Fibroblast of lung (primary cell): ENCODE measurements at regions not wholly inside any gene's neighbourhood (a gene's known extent, or its start where the extent isn't known, plus 50 kb on each side); places are given as distances from the start of the nearest gene placed in this dataset.

ENCODE experiments used
- DNase-seq, 2 donors: peaks; one replicate each; pipeline versions ENCODE4 v3.0.0 to v3.0.0-alpha.2; 2010; ENCODE audit warnings: low read depth in 2 of 2
- H2AFZ ChIP-seq: 2 replicates; pipeline ENCODE4 v1.5.1; 2012; ENCODE audit warnings: low read length, control low read depth, inconsistent platforms
- H3K27ac ChIP-seq: 2 replicates; pipeline ENCODE4 v1.5.1; 2011; ENCODE audit warnings: low read length, control low read depth; ENCODE audit not compliant: insufficient read depth
- H3K27me3 ChIP-seq: 2 replicates; pipeline ENCODE4 v1.5.1; 2011; ENCODE audit warnings: mild to moderate bottlenecking, low read length; ENCODE audit not compliant: control insufficient read depth, insufficient read depth
- H3K36me3 ChIP-seq: 2 replicates; pipeline ENCODE4 v1.5.1; 2011; ENCODE audit warnings: low read length; ENCODE audit not compliant: control insufficient read depth, insufficient read depth
- H3K4me1 ChIP-seq: 2 replicates; pipeline ENCODE4 v1.5.1; 2011; ENCODE audit warnings: low read length; ENCODE audit not compliant: control insufficient read depth, insufficient read depth; ENCODE audit errors: extremely low read depth
- H3K4me2 ChIP-seq: 2 replicates; pipeline ENCODE4 v1.5.1; 2011; ENCODE audit warnings: low read length, control low read depth; ENCODE audit not compliant: insufficient read depth; ENCODE audit errors: extremely low read depth
- H3K4me3 ChIP-seq, 4 experiments: fragments of 200-600 bp in 1 of 4; sonication (generic) in 1 of 4; replicated peaks in 1 of 4; 2 replicates each; pipeline ENCODE4 v1.5.1; 2011 to 2016; ENCODE audit warnings: low read length in 4 of 4, low read depth in 3 of 4, mild to moderate bottlenecking in 3 of 4, control low read depth in 2 of 4, inconsistent platforms in 1 of 4, mixed read lengths in 1 of 4; ENCODE audit not compliant: insufficient read depth in 1 of 4; ENCODE audit errors: control extremely low read depth in 1 of 4
- H3K79me2 ChIP-seq: 2 replicates; pipeline ENCODE4 v1.5.1; 2012; ENCODE audit warnings: mild to moderate bottlenecking, low read length, inconsistent platforms; ENCODE audit not compliant: control insufficient read depth, insufficient read depth
- H3K9ac ChIP-seq: 2 replicates; pipeline ENCODE4 v1.5.1; 2011; ENCODE audit warnings: mild to moderate bottlenecking, low read length, control low read depth; ENCODE audit not compliant: insufficient read depth
- H3K9me3 ChIP-seq: 2 replicates; pipeline ENCODE4 v1.5.1; 2012; ENCODE audit warnings: low read depth, low read length; ENCODE audit not compliant: control insufficient read depth, insufficient read depth
- H4K20me1 ChIP-seq: 2 replicates; pipeline ENCODE4 v1.5.1; 2011; ENCODE audit warnings: low read length; ENCODE audit not compliant: control insufficient read depth, insufficient read depth; ENCODE audit errors: extremely low read depth
- EZH2 ChIP-seq: IDR thresholded peaks from 2 replicates; pipeline ENCODE4 v1.5.1; 2012; ENCODE audit warnings: low read length, control low read depth, mild to moderate bottlenecking; ENCODE audit errors: missing control alignments
- TF ChIP-seq, protein P1 (sequence below), 2 donors: IDR thresholded peaks in 1 of 2; conservative IDR thresholded peaks in 1 of 2; 1 replicate in 1 of 2; 2 replicates in 1 of 2; pipeline ENCODE4 v1.5.1; 2011 to 2012; ENCODE audit warnings: low read length in 2 of 2, control low read depth in 1 of 2, inconsistent platforms in 1 of 2, low read depth in 1 of 2, mild to moderate bottlenecking in 1 of 2

DNA sequence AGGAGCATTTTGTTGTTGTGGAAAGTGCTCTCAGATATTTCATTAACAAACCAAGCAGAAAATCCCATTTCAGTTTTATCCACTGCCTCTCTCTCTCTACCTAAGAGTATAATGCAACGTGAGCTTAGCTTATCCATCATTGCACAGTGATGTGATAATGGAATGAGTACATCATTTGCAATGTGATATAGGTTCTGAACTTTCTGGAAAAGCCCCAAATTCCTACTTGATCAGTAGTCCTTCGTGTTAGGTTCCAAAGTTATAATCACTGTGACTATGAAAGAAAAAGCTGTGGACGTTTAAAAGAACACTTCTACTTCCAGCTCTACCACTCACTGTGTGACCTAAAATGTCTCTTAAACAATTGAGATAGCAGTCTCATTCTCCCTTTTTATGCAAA lies 76.4 kb upstream of the PRMT6 start:
- Histone ChIP-seq H3K27ac (no peak overlapping the region), H3K27me3 (no peaks in the 10 kb centered on the region), H2AFZ (no peak overlapping the region), H3K4me3 (no peak overlapping the region), H3K79me2 (no peaks in the 10 kb centered on the region), H3K9me3 (no peaks in the 10 kb centered on the region), H3K4me1 (no peaks in the 10 kb centered on the region), H3K9ac (no peak overlapping the region), H3K4me2 (no peak overlapping the region), H4K20me1 (no peaks in the 10 kb centered on the region), H3K36me3 (no peaks in the 10 kb centered on the region)
- DNase-seq = peak in 1 of 2 donors; percentile 5
- TF ChIP-seq, protein P1, sequence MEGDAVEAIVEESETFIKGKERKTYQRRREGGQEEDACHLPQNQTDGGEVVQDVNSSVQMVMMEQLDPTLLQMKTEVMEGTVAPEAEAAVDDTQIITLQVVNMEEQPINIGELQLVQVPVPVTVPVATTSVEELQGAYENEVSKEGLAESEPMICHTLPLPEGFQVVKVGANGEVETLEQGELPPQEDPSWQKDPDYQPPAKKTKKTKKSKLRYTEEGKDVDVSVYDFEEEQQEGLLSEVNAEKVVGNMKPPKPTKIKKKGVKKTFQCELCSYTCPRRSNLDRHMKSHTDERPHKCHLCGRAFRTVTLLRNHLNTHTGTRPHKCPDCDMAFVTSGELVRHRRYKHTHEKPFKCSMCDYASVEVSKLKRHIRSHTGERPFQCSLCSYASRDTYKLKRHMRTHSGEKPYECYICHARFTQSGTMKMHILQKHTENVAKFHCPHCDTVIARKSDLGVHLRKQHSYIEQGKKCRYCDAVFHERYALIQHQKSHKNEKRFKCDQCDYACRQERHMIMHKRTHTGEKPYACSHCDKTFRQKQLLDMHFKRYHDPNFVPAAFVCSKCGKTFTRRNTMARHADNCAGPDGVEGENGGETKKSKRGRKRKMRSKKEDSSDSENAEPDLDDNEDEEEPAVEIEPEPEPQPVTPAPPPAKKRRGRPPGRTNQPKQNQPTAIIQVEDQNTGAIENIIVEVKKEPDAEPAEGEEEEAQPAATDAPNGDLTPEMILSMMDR (conservative IDR thresholded peaks at IDR 0.05 in 1 of 2, IDR thresholded peaks at IDR 0.05 in 1 of 2; ENCODE audit: low read depth in 1 of 2, low read length in 2 of 2) = no peak
- no peak for TF ChIP-seq EZH2

DNA sequence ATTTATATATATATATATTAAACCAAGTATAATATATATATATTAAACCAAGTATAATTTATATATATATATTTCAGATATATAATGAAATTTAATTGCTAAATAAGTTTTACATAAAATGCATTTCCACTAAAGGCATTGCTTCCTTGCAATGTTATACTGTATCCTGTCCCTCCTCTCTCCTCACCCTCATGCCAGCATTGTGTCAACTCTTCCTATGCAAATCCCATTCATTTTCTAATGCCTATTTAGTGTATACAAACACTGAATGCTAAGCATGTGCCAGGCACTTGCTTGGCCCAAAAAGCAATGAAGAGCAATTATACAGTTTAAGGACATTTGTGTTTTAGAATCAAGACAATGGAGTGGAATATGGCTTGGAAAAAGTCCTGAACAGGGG lies 71.7 kb upstream of the PRMT6 start:
- no peaks in the 10 kb centered on the region for H3K79me2 ChIP-seq
- no peak overlapping the region for H3K9ac ChIP-seq
- H3K9me3 ChIP-seq = no peaks in the 10 kb centered on the region
- H4K20me1 ChIP-seq = no peaks in the 10 kb centered on the region
- H2AFZ ChIP-seq = no peak overlapping the region
- H3K4me3 ChIP-seq = no peak overlapping the region
- H3K4me2 ChIP-seq = no peak overlapping the region
- H3K27ac ChIP-seq = no peak overlapping the region
- H3K36me3 ChIP-seq = no peaks in the 10 kb centered on the region
- no peak for DNase-seq
- no peaks in the 10 kb centered on the region for H3K4me1 ChIP-seq
- TF ChIP-seq EZH2 = no peak
- TF ChIP-seq, protein P1 (conservative IDR thresholded peaks at IDR 0.05 in 1 of 2, IDR thresholded peaks at IDR 0.05 in 1 of 2; ENCODE audit: low read depth in 1 of 2, low read length in 2 of 2) = no peak
- no peaks in the 10 kb centered on the region for H3K27me3 ChIP-seq

DNA sequence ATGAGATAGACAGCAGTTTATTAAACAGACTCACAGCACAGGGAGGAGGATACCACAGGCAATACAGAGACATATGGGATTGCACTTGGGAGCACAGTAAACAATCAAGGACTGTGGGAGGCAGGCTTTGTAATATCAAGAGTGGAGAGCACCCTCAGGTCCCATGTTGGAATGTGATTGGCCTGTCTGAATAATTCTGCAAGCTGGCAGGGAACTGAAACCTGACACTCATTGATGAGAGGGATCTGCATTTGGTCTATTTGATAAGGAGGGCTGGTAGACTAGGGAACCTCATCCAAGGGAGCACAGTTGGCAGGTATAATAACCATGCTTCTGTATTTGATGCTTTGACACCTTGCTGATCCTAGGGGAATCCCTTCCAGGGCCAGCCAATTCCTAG lies 69.9 kb upstream of the PRMT6 start:
- Histone ChIP-seq H3K79me2 (no peaks in the 10 kb centered on the region), H3K9me3 (no peaks in the 10 kb centered on the region), H3K4me2 (no peak overlapping the region), H3K4me1 (no peaks in the 10 kb centered on the region), H3K36me3 (no peaks in the 10 kb centered on the region), H2AFZ (no peak overlapping the region), H3K27ac (no peak overlapping the region), H3K9ac (no peak overlapping the region), H3K4me3 (no peak overlapping the region), H3K27me3 (no peaks in the 10 kb centered on the region), H4K20me1 (no peaks in the 10 kb centered on the region)
- TF ChIP-seq, protein P1 (conservative IDR thresholded peaks at IDR 0.05 in 1 of 2, IDR thresholded peaks at IDR 0.05 in 1 of 2; ENCODE audit: low read depth in 1 of 2, low read length in 2 of 2) = no peak
- TF ChIP-seq EZH2 = no peak
- DNase-seq = no peak
